Lung (tissue), 11 donors: ENCODE measurements at regions not wholly inside any gene's neighbourhood (a gene's known extent, or its start where the extent isn't known, plus 50 kb on each side); places are given as distances from the start of the nearest gene placed in this dataset.
A peak's percentile ranks its signal among the peaks of the same experiment; 100 is the strongest.

Experiments used
- ATAC-seq: fragments of 200-7000 bp; cut with Tn5 transposase; one replicate; pipeline ENCODE4 v1.9.1; 2020; ENCODE audit warnings: moderate number of reproducible peaks; ENCODE audit not compliant: insufficient read depth, low FRiP score
- DNase-seq, 3 donors: peaks; one replicate each; pipeline ENCODE4 v3.0.0-alpha.2; 2013 to 2017
- H3K27ac ChIP-seq, 2 donors: one replicate each; pipeline ENCODE4 v1.5.1; 2013; ENCODE audit warnings: mild to moderate bottlenecking in 2 of 2, moderate library complexity in 2 of 2, control low read depth in 1 of 2, inconsistent platforms in 1 of 2, low read depth in 1 of 2, low read length in 1 of 2
- H3K27me3 ChIP-seq, 3 donors: one replicate each; pipeline ENCODE4 v1.5.1; 2013; ENCODE audit warnings: low read length in 2 of 3; ENCODE audit not compliant: control insufficient read depth in 3 of 3, insufficient read depth in 3 of 3
- H3K36me3 ChIP-seq, 4 donors: one replicate each; pipeline ENCODE4 v1.5.1; 2013; ENCODE audit warnings: low read length in 4 of 4, mild to moderate bottlenecking in 1 of 4, moderate library complexity in 1 of 4; ENCODE audit not compliant: control insufficient read depth in 4 of 4, insufficient read depth in 4 of 4
- H3K4me1 ChIP-seq, 5 donors: one replicate each; pipeline ENCODE4 v1.5.1; 2013; ENCODE audit warnings: low read length in 5 of 5, mild to moderate bottlenecking in 2 of 5, moderate library complexity in 1 of 5; ENCODE audit not compliant: control insufficient read depth in 5 of 5, insufficient read depth in 5 of 5
- H3K4me3 ChIP-seq: one replicate; pipeline ENCODE4 v1.5.1; 2013; ENCODE audit warnings: mild to moderate bottlenecking, control low read depth, moderate library complexity
- H3K9ac ChIP-seq, 2 donors: one replicate each; pipeline ENCODE4 v1.5.1; 2013; ENCODE audit warnings: low read length in 2 of 2, control low read depth in 1 of 2; ENCODE audit not compliant: insufficient read depth in 1 of 2
- H3K9me3 ChIP-seq, 4 donors: one replicate each; pipeline ENCODE4 v1.5.1; 2013; ENCODE audit warnings: low read length in 3 of 4, mild to moderate bottlenecking in 1 of 4, moderate library complexity in 1 of 4; ENCODE audit not compliant: control insufficient read depth in 4 of 4, insufficient read depth in 3 of 4
- WGBS, 2 donors: extraction: QIAGEN DNeasy Blood & Tissue Kit; methylation state at CpG; one replicate each; pipeline ENCODE4 v1.1.7; 2013; 5-methylcytosine and 5-hydroxymethylcytosine counted together
- TF ChIP-seq, protein P1 (sequence below): IDR thresholded peaks from 2 replicates; pipeline ENCODE4 v1.5.1; 2012; ENCODE audit warnings: mild to moderate bottlenecking; ENCODE audit errors: control extremely low read depth, extremely low read depth
- donor health status: control.
- donor health status: control.
- donor health status: Bipolar disorder and iron deficiency.
- donor health status: healthy.
- donor health status: DM: yes; HTN: yes; CAD: no.

DNA sequence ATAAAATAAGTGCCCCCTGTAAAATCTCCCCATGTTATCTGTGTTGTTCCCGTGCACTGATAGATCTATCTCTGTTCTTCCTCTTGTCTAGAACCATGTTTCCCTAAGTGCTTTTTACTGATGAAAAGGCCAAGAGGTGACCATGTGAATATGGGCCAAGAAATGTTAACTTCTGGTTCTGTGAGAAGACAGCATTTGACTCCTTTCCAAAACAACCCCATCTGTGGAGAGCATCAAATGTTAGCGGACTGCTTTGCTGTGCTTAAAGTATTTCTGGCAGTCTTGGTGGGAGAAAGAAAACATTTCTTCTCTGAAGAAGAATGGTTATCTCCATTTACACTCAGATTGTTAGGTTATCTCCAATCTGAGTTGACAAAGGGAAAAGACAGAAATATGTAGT, 58.6 kb upstream of the GUCY1A2 start:
- TF ChIP-seq, protein P1, sequence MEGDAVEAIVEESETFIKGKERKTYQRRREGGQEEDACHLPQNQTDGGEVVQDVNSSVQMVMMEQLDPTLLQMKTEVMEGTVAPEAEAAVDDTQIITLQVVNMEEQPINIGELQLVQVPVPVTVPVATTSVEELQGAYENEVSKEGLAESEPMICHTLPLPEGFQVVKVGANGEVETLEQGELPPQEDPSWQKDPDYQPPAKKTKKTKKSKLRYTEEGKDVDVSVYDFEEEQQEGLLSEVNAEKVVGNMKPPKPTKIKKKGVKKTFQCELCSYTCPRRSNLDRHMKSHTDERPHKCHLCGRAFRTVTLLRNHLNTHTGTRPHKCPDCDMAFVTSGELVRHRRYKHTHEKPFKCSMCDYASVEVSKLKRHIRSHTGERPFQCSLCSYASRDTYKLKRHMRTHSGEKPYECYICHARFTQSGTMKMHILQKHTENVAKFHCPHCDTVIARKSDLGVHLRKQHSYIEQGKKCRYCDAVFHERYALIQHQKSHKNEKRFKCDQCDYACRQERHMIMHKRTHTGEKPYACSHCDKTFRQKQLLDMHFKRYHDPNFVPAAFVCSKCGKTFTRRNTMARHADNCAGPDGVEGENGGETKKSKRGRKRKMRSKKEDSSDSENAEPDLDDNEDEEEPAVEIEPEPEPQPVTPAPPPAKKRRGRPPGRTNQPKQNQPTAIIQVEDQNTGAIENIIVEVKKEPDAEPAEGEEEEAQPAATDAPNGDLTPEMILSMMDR = no peak
- 74 to 78% methylated on average over 2 of the region's 2 CpGs for whole genome bisulfite sequencing, 2 donors

DNA sequence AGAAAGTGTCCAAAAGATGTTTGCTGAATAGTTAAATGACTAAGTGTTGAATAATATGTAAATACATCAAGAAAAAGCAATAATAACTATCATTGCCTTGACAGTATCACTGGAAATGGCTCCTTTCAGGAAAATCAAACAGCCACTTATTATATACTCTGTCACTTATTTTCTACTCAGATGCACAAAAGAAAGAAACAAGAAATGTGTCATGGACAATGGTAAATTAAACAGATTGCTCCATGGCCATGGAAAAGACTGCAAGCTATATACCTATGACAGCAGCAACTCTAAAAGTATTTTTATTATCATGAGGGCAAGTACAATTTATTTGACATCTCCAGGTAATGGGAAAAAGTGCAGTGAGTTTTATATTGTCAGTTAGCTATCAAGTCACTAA, 52.9 kb upstream of the GUCY1A2 start:
- Histone ChIP-seq H3K4me3 (no peak overlapping the region), H3K4me1 (no peaks in the 10 kb centered on the region), H3K9ac (no peak overlapping the region), H3K36me3 (no peaks in the 10 kb centered on the region), H3K9me3 (peaks cover 0 to 5% (median 0%) of the 10 kb centered on the region in 4 donors), H3K27me3 (no peaks in the 10 kb centered on the region), H3K27ac (no peak overlapping the region)
- TF ChIP-seq, protein P1 = no peak
- no peak for DNase-seq
- ATAC-seq = no peak

More for the DNA sequence above, 58.6 kb upstream of the GUCY1A2 start:
- Histone ChIP-seq H3K9ac (no peak overlapping the region), H3K36me3 (no peaks in the 10 kb centered on the region), H3K9me3 (peaks cover 0 to under 1% (median 0%) of the 10 kb centered on the region in 4 donors), H3K27ac (no peak overlapping the region), H3K4me3 (no peak overlapping the region), H3K27me3 (no peaks in the 10 kb centered on the region), H3K4me1 (no peaks in the 10 kb centered on the region)
- DNase-seq (peak in 2 of 3 donors; percentile 3 to 35), ATAC-seq (no peak)
